NCI-H446 (cell line): ENCODE measurements at regions not wholly inside any gene's neighbourhood (a gene's known extent, or its start where the extent isn't known, plus 50 kb on each side); places are given as distances from the start of the nearest gene placed in this dataset.

Experiments used
- DNase-seq, 2 experiments: peaks; one replicate each; lab custom pipeline; 2025; lab: John Stamatoyannopoulos, UW

- peak; percentile 12 to 64 for DNase-seq
Measured at GRCh38 chr13:59112221-59112718, 1051.5 kb downstream of the DIAPH3 start.

GRCh38 chr13:59119475-59119874, 1044.3 kb downstream of the DIAPH3 start:
- no peak for DNase-seq

GRCh38 chr13:59120297-59120843, 1043.4 kb downstream of the DIAPH3 start:
- no peak for DNase-seq

DNA sequence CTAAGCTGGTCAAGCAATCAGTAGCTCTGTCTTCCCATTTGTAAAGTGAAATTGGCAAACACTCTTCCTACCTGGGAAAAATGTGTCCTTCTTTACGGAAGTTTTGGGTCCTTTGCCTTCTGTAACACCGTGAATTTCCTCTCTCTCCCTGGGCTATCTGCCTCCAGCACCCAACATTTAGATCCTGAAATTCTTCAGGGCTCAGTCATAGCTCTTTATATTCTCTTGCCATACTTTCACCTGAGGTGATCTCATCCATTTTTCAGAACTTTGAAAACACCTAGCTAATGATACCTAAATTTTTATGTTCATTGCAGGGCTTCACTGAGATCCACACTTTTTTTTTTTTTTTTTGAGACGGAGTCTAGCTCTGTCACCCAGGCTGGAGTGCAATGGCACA, 1042.2 kb downstream of the DIAPH3 start:
- no peak for DNase-seq

GRCh38 chr13:59126474-59126873, 1037.3 kb downstream of the DIAPH3 start:
- no peak for DNase-seq

DNA sequence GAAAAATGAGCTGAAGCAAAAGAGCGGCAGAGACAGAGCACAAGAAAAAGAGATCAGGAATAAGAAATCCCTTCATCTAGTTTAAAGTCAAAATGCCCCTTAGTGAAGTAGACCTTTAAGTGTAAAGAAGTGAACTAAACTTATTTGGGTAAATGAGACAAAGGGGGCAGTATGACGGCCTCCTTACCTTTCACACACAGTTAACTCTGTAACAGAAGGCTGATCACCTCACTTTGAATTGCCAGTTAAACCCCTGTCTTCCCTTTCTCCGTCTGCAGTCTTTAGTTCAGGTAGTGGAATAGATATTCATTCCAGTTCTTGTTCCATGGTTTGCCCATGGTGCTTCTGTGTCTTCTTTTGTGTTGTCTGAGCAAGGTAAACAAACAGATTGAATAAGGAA, 1029.8 kb downstream of the DIAPH3 start:
- DNase-seq, result no peak

DNA sequence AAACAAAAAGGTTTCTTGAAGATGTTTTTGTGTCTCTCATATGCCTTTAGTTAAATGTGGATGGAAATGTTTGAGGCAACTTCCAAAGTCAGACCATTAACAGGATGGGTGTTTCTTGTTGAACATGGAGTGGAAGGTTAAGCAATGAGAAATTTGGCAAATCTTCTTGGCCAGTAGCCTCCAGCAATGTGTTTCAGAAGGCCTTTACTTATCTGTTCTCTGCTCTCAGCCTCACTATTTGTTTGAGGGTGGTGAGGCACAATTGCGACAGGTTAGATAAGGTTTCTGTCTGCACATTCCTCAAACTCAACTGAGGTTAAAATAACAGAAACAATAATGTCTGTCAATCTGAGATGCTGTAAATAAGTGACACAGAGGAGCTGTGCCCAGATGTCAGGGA, 1019.0 kb downstream of the DIAPH3 start:
- DNase-seq, result no peak

- DNase-seq, result no peak
Measured at GRCh38 chr13:59145381-59145780, 1018.3 kb downstream of the DIAPH3 start.

DNA sequence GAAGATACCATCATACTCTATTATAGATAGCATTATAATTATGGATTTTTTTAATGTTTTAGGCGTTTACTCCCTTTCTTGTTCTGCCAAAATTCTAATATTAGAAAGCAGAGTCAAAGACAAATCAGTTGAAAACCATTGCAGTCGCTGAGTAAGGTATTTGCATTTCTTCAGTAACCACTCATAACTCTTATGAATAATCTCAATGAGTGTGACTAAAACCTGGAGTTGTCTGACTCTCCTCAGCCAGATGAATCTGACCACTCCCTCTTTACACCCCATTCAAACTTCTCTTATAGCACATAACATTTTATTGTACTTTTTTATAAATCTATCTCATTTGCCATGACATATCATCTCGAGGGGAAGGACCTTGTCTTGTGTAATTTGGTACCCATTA, 1006.5 kb downstream of the DIAPH3 start:
- DNase-seq, result no peak

DNA sequence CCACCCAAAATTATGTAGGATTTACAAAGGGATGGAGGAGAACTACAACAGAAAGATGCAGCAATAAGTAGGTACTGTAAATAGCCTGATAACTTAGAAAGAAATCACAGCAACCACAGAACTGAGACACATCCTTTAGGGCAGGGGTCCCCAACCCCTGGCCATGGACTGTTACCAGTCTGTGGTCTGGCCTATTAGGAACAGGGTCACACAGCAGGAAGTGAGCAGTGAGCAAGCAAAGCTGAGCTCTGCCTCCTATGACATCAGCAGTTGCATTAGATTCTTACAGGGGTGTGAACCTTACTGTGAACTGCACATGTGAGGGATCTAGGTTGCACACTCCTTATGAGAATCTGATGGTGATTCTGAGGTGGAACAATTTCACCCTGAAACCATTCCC, 997.6 kb downstream of the DIAPH3 start:
- no peak for DNase-seq

DNA sequence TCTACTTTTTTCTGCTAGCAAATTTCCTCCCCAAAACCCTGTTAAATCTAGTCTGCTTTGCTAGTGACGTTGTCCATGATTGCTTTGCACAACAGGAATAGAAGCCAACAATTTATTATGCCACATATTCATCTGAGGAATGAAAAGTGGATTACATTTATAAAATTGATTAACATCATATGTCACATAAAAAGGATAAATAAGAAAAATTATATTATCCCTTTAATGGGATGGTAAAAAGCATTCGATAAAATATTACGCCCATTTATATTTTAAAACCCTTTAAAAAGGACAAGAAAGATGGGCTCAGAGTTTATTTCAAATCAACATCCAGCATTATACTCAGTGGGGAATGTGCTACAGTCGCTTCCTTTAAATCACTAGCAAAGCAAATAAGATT, 991.7 kb downstream of the DIAPH3 start:
- DNase-seq, result no peak

GRCh38 chr13:59176775-59177174, 987.0 kb downstream of the DIAPH3 start:
- DNase-seq, result no peak

GRCh38 chr13:59178344-59178743, 985.4 kb downstream of the DIAPH3 start:
- DNase-seq, result no peak

GRCh38 chr13:59182241-59182640, 981.5 kb downstream of the DIAPH3 start:
- DNase-seq, result no peak

- no peak for DNase-seq
Measured at GRCh38 chr13:59197397-59197796, 966.3 kb downstream of the DIAPH3 start.

DNA sequence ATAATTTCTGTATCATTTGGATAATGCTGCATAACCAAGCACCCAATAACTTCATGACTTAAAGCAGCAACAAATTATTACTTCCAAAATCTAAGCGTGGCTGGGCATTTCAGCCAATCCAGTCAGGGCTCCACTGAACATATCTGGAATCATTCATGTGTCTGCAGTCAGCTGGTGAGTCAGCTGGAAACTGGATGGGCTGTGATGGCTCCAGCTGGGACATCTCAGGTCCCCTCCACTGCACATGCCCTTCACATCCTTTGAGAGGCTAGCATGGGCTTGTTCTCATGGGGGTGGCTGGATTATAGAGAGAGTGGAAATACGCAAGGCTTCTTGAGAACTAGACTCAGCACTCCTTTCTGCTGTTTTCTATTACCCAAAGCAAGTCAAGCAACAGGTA, 961.9 kb downstream of the DIAPH3 start:
- DNase-seq, result no peak

GRCh38 chr13:59203855-59204254, 959.9 kb downstream of the DIAPH3 start:
- no peak for DNase-seq

DNA sequence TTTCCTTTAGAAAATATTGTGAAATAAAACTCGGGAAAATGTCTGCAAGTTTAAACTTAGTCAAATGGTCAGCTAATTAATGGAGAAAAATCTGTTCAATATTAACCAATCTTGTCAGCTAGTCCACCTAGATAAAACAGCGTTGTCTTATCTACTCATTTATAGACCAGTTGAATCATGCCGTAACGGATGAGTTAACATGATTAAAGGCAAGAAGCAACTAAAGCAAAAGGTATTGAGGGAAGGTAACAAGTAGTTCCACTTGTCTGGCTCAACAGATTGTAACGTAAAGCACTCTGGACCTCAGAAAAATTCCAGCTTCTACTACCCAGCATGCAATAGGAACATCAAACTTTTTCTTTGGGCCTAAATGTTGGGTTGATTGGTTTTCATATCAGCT, 958.2 kb downstream of the DIAPH3 start:
- DNase-seq, result no peak

DNA sequence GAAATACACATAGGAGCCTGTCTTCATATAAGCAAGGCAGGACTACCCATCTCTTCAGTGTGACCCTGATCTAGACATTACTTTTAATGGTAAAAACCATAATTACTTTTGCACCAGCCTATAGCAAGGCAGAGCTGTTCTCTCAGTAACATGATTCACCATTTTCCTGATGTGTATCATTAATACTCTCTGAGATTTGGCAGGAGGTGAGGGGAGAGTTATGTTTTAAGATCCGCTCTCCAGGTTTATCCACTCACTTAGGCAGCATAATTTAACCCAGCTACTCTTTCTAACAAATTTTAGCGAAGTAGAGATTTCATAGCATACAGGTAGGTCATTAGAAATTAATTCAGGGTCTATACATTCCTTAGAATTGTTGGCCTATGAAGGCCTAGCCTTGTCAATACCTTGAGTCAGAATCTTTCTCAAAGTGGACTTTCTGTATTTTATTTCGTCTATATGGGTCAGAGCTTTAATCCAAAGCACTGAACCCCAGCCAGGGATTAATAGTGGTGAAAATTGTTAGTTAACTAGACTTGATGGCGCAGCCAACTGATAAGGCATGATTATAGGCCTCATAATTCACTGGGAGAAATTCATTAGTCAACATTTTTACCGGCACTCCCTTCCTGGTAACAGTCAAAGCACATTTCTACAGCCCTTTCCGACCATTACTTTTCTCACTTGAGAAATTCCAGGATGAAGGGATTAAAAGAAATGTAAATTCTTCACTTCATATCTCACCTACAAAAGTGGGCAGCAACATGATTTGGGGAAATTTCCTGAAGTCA, 955.1 kb downstream of the DIAPH3 start:
- DNase-seq, result no peak

DNA sequence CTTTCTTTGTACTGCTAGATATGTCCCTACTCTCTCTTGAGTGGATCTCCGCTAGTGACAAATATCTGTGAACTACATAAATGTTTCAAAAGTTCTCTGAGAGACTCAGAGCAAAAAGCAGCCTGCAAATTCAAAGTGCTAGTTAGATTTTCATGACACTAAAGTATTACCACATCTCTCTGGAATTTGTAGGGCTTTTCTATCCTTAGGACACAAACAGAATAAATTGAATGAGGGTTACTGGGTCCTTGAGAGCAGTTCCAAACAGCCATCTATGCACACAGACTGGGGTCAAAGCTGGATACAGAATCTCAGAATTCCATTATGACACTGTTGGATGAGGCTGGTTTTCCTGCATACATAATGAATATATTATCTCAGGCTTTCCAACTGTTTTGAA, 953.2 kb downstream of the DIAPH3 start:
- no peak for DNase-seq

DNA sequence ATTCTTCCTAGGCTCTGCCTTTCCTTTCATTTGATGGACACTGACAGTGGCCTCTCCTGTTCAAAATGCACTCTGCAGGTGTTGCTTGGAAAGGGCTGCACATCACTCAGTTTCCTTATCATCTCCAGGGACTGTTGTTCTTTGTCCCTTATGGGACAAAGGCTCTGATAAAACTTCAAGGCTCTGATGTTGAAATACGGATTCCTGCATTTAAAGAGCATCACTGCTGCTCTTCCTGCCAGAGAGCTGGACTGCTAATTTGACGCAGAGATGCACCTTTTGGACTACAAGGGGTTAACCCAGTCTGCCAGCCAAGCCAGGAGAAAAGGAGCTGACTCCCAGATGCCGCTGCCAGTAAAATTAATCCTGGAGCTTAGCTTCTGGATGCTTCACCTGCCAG, 952.1 kb downstream of the DIAPH3 start:
- no peak for DNase-seq

GRCh38 chr13:59229401-59229800, 934.3 kb downstream of the DIAPH3 start:
- DNase-seq, result no peak

DNA sequence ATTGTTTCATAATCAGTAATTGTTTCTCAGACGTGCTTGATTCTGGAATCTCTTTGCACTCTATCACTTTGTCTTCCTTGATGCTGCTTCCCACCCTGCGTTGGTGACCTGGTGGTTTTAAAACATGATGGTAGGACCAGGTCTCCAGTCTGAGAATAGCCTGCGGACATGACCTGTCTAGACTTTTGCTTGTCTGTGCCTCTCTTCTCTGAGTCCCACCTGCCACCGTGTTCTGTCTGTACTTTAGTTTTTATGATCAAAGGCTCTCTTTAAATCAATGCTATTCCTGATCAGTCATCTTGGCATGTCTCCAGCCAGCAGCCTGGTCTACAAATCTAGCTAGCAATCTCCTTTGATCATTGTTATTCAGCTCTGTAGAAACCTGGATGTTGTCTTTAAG, 933.9 kb downstream of the DIAPH3 start:
- no peak for DNase-seq
